COLO829 (cell line): ENCODE measurements at regions not wholly inside any gene's neighbourhood (a gene's known extent, or its start where the extent isn't known, plus 50 kb on each side); places are given as distances from the start of the nearest gene placed in this dataset.
A peak's percentile ranks its signal among the peaks of the same experiment; 100 is the strongest.

Experiments
- DNase-seq: peaks from one replicate; pipeline ENCODE4 v3.0.0; 2012; ENCODE audit warnings: low spot score

GRCh38 chr4:80145739-80146138 is 51.6 kb upstream of the PRDM8 start:
- DNase-seq: no peak

GRCh38 chr4:80144676-80145470 is 52.4 kb upstream of the PRDM8 start:
- no peak for DNase-seq

DNA sequence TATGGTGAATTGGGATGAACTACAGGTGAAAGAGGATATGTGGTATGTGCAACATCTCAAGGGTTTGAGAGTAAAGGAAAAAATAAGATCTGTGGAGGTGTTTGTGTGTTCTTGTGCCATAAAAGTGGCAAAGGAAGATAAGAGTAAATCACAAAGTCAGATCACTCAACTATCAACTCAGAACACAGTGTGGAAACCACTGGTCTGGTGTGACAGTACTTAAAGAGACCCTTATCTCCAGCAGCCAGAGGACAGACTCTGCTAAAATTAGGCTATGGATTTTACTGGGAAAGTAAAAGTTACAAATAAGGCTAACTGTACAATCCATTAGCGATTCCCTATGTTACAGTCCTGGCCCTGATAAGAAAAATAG is 54.0 kb upstream of the PRDM8 start:
- no peak for DNase-seq

- DNase-seq: no peak
These were observed 54.7 kb upstream of the PRDM8 start for GRCh38 chr4:80142394-80143306.

DNA sequence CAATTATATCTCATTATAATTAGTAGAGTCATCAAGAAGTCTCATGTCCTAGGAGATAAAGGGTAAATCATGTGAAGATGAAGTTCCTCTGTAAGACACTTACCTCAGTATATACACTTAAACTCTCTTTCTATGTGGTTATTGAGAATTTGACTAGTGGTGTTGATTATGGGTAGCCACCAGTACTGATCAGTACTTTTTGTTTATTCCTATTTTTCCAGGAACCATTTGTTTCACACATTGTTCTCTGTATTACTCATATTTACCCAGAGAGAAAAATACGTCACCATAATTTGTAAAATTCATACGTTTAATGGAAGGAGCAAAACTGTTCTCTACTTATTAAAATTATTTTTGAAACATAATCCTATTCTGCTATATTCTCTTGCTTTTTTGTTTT is 55.8 kb upstream of the PRDM8 start:
- no peak for DNase-seq

DNA sequence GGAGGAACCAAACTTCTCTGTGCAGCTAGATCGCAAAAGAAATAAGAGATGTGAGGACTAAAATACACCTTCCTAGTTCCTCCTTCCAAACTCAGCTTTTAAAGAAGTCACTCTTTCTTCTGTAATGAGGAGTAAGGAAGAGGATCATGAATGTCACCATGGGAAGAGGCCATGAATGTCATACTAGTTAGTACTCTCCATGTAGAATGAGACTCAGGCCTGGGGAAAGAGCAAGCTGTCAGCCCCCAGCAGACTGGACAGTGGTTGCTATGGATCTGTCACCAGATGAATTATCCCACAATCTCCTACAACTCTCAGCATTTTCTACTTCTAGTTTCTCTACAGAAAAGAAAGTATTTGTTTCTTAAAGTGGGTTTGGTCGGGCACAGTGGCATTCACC is 57.1 kb upstream of the PRDM8 start:
- no peak for DNase-seq

DNA sequence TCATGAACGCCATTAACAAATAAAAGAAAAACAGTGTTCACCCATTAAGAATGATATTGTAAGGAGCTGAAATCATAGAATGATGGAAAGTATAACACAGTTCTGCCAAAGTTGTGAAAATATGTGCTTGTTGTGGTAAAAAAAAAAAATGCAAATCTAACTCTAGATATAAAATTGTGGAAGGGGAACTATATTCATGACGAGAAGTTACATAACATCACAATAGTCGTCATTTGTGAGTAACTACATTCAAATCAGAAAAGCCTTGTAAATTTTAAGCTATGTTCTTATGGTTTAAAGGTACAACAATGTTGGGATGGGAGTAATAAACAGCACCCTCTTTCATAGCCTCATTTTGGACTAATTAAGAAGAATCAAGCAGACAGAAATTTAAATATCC is 57.6 kb upstream of the PRDM8 start:
- no peak for DNase-seq

- no peak for DNase-seq
These were observed 58.5 kb upstream of the PRDM8 start for GRCh38 chr4:80138551-80139538.

GRCh38 chr4:80137631-80138030 is 59.7 kb upstream of the PRDM8 start:
- no peak for DNase-seq

DNA sequence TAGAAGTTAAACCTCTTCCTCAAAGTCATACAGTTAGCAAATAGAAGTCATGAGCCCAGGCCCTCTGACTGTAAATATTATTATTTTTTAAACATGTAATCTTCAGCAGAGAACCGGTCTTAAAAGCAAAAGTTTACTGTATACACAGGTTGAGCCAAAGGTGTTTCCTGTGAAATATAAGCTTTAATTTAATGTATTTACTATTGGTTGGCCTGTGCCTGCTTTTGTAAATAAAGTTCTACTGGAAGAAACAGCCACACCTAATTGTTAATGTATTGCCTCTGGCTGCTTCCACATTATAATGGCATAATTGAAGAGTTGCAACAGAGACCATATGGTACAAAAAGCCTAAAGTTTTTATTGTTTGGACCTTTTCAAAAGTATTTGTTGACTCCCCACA is 61.0 kb upstream of the PRDM8 start:
- DNase-seq: no peak

GRCh38 chr4:80135702-80136058 is 61.6 kb upstream of the PRDM8 start:
- DNase-seq: no peak

DNA sequence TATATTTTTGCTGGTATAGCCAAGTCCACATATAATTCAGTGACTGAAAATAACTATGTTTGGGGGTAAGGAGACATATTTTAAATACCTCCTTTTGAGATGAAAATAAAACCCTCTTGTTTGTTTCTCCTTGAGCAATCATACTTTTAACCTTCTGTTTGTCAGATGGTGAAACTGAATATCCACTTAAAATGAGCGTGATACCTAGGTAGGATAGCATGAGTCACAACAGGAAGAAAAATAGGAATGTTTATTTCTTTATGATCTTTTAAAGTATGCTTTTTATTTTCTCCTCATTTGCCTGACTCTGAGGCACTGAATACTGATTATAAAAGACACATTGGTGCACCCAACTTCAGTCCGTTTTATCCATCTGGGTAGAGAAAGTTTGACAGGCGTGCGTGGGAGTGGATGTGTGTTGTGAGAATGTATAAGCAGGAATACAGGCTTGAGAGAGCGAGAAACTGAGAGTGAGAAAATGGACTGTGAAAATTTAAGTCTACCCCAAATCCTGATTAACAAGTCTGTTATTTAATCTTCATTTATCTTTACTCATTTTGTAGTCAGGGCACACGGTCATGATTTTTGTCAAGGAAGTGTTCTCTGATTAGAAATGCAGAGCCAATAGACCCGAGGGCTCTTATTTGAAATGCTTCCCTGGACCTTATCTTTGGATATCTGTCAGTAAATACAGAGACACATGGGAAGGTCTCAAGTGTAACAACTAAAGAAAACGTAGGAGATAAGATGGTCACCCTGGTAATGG is 62.1 kb upstream of the ANTXR2 start:
- DNase-seq: no peak

GRCh38 chr4:80133240-80133783 is 60.3 kb upstream of the ANTXR2 start:
- DNase-seq: no peak

DNA sequence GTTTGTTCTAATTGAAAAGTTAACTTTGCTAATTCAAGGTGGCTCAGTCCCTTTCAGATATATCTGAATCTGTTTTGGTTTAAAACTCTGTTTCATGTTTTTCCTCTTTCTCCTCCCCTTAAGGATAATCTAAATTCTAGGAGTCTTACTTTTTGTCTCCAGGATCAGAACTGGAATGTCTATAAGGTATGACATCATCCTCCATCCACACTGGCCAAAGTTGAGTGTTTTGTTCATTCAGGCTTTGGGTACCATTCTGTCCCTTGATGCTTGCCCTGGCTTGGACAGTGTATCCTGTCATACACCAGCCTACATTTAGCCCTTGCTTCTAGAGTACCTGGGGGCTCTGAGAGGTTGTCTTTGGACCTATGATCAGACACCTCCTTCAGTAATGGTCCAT is 56.8 kb upstream of the ANTXR2 start:
- no peak for DNase-seq

GRCh38 chr4:80128941-80129340 is 55.9 kb upstream of the ANTXR2 start:
- DNase-seq: no peak

DNA sequence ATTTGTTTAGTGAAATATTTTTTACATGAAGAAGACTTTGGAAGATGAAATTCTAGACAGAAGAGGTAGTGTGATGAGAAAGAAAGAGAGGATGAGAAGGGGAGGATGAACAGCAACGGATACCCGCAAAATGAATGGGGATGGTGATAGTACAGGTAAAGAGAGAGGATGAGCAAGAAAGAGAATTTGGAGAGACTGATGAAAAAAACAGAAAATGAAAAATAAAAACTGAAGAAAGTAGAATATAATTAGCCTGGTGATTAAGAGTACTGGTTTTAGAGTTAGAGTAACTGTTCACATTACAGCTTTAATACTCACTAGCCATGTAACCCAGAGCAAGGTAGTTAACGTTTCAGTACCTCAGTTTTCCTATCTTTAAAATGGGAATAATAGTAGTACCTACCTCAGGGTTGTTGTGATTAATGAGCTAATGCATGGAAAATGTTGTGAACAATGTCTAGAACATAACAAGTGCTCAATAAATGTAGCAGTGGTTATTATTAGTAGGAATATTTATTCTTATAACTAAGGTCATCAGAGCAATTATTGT is 54.9 kb upstream of the ANTXR2 start:
- DNase-seq: no peak

GRCh38 chr4:80126435-80126834 is 53.4 kb upstream of the ANTXR2 start:
- DNase-seq: no peak

DNA sequence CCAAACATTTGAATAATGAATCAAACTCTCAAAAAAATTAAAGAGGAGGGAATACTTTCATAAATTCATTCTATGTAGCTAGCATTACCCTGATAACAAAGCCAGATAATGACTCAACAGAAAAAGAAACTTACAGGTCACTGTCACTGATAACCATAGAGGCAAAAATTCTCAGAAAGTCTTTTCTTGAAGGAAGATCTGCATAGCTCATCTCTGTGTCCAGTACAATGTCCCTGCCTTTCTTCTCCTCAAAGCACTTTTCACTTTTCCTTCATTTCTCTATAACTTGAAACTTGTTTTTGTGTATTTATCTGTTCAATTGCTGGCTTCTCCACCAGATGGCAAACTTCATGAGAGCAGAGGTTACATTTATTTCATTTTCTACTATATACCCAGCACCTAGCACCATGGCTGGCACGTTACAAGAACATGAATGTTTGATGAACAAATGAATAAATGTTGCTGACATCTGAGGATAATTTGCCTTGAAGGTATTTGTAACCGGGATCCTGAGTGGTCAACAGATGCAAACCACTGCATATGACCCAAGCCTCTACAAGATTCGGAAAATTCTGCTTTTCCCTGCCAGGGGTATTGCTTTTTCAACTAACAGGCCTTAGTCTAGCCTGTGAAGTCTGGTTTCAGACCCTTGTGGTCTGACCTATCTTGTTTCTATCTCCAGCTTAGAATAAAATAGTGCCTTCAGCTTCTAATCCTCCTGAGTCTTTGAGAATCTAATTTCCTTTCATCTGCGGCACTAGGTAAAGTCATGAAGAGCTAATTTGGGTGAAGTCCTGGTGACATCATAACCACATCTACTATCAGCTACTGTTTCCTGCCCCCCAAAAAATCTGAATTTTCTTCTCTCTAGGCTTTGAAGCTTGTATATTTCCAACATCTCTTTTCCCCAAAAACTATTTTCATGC is 52.5 kb upstream of the ANTXR2 start:
- peak; percentile 56 for DNase-seq
